Head of caudate nucleus (tissue), 42 donors: ENCODE measurements at regions not wholly inside any gene's neighbourhood (a gene's known extent, or its start where the extent isn't known, plus 50 kb on each side); places are given as distances from the start of the nearest gene placed in this dataset.

Experiments used
- DNase-seq, 42 donors: peaks; one replicate each; pipeline versions ENCODE4 v3.0.0 to v3.0.0-alpha.2; 2020 to 2021; ENCODE audit warnings: mixed read lengths in 7 of 42
- intact Hi-C: fragments of 100-400 bp; cut with DNase I; formaldehyde crosslinking; loops from one replicate; pipeline ENCODE4 v1.15.0; 2022

DNA sequence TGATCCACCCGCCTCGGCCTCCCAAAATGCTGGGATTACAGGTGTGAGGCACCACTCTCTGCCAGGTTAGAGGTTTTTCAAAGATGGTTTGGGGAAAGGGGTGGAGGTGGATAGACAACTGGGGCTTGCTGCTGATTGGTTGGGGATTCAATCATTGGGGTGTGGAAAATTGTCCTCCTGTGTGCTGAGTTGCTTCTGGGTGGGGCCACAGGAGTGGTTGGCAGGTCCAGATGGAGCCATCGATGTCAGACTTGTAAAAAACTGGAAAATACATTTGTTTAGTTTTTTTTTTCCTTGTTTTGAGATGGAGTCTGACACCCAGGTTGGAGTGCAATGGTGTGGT is 61.9 kb upstream of the CLINT1 start:
- intact Hi-C loops = no loop called here
- DNase-seq = no peak

DNA sequence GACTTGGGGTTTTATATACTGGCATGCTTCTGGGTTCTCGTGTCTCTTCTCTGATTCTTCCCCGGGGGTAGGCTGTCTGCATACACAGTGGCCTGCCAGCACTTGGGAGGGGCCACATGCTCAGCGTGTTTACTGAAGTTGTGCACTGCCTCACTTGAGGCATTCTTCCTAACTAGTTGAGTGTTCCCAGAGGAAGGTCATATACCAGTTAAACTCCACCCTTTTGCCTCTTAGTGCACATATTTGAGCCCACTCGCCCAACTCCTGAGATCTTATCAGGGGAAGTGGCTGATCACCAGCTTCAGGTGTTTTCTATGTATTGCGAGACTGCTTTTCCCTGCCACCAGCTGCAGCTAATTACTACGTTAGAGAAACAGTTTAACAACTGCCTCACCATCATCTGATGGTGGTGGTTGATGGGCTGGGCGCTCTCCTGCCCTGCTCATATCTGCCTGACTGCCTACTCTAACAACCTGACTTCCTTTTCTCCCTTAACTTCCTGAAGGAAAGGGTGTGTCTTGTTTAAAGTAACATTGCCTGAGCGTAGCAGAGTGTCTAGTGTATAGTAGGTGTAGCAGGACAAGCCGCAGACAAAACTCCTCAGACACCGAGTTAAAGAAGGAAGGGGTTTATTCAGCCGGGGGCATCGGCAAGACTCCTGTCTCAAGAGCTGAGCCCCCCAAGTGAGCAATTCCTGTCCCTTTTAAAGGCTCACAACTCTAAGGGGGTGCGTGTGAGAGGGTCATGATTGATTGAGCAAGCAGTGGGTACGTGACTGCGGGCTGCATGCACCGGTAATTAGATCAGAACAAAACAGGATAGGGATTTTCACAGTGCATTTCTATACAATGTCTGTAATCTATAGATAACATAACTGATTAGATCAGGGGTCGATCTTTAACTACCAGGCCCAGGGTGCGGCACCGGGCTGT is 60.1 kb upstream of the CLINT1 start:
- intact Hi-C loops = no loop called here

DNA sequence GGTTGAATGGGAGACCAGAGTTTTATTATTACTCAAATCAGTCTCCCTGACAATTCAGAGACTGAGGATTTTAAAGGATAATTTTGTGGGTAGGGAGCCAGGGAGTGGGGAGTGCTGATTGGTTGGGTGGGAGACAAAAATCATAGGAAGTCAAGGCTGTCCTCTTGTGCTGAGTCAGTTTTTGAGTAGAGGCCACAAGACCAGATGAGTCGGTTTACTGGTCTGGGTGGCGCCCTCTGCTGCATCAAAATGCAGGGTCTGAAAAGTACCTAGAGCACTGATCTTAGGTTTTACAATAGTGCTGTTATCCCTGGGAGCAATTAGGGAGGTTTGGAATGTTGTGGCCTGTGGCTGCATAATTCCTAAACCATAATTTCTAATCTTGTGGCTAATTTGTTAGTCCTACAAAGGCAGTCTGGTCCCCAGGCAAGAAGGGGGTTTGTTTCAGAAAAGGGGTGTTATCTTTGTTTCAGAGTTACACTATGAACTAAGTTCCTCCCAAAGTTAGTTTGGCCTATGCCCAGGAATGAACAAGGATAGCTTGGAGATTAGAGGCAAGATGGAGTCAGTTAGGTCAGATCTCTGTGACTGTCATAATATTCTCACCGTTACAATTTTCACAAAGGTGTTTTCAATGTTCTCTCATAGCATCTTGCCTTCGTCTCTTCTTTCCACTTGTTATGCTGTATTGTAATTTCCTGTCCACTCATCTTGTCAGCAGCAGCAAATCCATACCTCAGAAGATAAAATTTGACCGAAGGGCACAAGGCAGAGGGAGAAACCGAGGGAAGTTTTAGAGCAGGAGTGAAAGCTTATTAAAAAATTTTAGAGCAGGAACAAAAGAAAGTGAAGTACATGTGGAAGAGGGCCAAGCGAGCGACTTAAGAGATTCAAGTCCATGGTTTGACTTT is 59.2 kb upstream of the CLINT1 start:
- intact Hi-C loops = no loop called here
- DNase-seq = peak in 16 of 42 donors; percentile 7 to 54 (median 19)

More for the DNA sequence above, 60.1 kb upstream of the CLINT1 start:
- DNase-seq = no peak

DNA sequence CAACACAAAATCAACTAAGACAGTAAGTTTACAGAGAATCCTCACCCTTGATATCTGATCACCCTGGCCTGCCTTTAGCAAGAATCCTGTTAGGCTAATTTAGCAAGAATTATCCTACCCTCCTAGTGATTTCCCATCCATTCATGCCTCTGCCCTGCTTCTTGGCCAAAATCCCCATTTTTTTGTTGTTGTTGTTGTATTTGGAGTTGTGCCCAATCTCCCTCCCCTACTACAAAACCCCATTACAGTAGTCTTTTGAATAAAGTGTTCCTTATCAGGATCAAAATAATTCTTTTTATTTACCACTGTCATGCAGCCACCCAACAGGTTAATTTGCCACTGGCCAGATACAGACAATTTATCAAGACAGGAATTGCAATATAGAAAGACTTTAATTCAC is 58.5 kb upstream of the CLINT1 start:
- intact Hi-C loops = no loop called here
- DNase-seq = no peak

DNA sequence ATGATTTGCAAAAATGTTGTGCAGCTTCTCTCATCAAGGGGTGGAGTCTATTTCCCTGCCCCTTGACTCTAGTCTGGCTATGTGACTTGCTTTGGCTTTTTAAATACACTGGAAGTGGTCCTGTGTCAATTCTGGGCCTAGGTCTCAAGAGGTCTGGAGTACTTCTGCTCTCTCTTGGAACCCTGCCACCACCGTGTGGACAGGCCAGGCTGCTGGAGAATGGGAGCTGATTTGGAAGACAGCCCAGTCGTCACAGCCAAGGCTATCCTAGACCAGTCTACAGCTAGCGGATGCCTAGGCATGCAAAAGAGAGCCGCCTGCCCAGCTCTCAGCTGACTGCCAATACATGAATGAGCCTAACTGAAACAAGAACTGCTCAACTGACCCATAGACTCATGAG is 56.7 kb upstream of the CLINT1 start:
- intact Hi-C loops = no loop called here
- peak; percentile 45 to 92 (median 74) for DNase-seq

DNA sequence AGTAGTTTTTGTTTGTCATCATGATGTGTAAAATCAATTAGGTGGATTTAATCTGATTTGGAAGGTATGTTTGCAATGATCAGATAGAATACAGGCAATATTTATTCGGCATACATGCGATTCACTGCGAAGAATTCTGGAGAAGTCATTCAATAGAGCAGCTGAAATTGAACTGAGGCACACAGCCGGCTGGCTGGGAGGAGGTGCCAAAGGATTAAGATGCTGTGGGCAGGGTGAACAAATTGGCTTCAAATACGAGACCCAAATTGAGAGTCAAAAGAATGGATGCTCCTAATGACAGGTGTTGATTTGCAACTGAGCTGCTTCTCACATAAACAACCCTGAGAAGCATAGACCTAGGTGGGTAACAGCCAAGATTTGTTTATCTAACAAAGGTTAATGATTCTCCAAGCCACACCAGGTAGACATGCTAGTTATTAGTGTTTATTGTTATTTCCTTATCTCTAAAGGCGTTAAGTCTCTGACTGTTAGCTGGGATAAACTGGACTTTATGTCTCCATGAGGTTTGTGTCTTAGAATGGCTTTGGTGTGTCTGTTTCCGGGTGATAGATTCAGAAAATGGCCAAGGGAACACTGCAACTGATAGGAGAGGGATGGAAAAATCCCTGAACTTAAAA is 55.3 kb upstream of the CLINT1 start:
- no peak for DNase-seq
- intact Hi-C loops = no loop called here

DNA sequence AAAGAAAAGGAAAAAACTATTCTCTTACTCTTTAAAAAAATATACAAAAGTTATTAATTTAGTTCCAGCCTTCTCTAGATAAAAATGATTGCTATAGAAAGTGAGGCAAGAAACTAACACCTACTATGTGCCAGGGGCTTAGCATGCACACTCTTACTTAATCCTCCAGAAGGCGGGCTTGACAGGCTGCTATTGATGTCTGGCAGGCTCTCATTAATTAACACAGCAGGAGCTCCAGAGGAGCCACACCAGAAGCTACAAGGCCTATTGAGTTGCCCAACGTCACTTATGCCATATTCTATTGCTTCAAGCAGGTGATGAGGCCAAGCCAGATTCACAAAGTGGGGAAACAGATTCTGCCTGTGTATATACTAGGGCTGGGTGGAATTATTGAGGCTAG is 54.6 kb upstream of the CLINT1 start:
- intact Hi-C loops = no loop called here

DNA sequence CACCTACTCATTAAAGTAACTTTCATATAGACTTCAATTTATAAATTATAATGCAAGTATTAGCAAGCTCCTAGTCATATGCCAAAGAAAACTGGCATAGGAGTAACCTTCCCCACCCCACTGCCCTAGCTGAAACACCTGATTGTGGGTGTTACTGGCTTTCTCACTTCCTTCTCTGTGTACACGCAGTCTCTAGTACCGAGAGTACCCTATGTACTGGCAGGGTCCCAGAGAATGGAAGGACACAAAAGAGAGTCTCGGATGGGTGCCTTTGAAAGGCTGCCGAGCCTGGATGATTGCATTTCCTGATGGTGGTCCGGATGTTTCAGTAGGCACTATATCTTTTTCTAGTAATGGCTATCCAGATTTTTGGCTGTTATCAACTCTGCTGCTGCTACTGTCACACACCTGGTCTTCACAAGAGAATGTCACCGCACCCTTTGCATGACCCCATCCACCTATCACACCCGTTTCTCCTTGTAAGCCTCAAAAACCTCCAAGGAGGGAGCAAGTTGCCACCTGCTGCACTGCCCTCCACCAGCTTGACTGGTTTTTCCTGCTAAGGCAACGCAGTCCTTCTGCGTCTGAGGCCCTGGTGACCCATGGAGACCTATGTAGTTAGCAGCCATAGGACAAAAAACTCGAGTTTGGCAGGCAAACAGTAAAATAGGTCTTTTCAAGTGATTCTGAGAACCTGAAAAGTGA is 53.8 kb upstream of the CLINT1 start:
- intact Hi-C loops = no loop called here

More for the DNA sequence above, 54.6 kb upstream of the CLINT1 start:
- no peak for DNase-seq

DNA sequence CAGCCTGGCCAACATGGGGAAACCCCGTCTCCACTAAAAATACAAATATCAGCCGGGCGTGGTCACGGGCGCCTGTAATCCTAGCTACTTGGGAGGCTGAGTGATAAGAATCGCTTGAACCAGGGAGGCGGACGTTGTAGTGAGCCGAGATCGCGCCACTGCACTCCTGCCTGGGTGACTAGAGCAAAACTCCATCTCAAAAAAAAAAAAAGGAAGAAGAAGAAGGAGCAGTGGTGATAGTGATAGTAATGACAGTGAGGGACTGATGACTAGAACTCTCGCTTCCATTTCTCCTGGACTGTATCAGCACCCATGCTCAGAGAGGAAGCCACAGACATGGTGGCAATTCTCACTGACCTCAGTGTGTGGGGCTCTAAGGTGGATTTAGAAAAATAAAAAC is 52.6 kb upstream of the CLINT1 start:
- no peak for DNase-seq
- intact Hi-C loops = no loop called here

More for the DNA sequence above, 53.8 kb upstream of the CLINT1 start:
- DNase-seq = no peak
